ENCODE measurements at regions not wholly inside any gene's neighbourhood (a gene's known extent, or its start where the extent isn't known, plus 50 kb on each side); places are given as distances from the start of the nearest gene placed in this dataset.

GRCh38 chr1:41994195-41994894, 75.6 kb upstream of the HIVEP3 start:
- H3K4me3 ChIP-seq (ENCODE audit: low read depth, low read length), result no peak overlapping the region
- TF ChIP-seq POLR2A (IDR thresholded peaks at IDR 0.05; ENCODE audit: extremely low read depth, insufficient read length) (no peak), MYC (IDR thresholded peaks at IDR 0.05; ENCODE audit: low read depth, low read length) (no peak), CTCF (IDR thresholded peaks at IDR 0.05; ENCODE audit: low read depth, low read length) (no peak)
- TF ChIP-seq, protein P1, sequence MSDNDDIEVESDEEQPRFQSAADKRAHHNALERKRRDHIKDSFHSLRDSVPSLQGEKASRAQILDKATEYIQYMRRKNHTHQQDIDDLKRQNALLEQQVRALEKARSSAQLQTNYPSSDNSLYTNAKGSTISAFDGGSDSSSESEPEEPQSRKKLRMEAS (IDR thresholded peaks at IDR 0.05; ENCODE audit: low read depth, low read length), result no peak
- DNase-seq (ENCODE audit: low read depth), result no peak

GRCh38 chr1:41983451-41983850, 64.7 kb upstream of the HIVEP3 start:
- H3K4me3 ChIP-seq (ENCODE audit: low read depth, low read length), result no peak overlapping the region
- DNase-seq (ENCODE audit: low read depth), result no peak
- no peak for TF ChIP-seq POLR2A (IDR thresholded peaks at IDR 0.05; ENCODE audit: extremely low read depth, insufficient read length)
- TF ChIP-seq, protein P1 (IDR thresholded peaks at IDR 0.05; ENCODE audit: low read depth, low read length), result no peak
- TF ChIP-seq MYC (IDR thresholded peaks at IDR 0.05; ENCODE audit: low read depth, low read length), result no peak
- TF ChIP-seq CTCF (IDR thresholded peaks at IDR 0.05; ENCODE audit: low read depth, low read length), result no peak

DNA sequence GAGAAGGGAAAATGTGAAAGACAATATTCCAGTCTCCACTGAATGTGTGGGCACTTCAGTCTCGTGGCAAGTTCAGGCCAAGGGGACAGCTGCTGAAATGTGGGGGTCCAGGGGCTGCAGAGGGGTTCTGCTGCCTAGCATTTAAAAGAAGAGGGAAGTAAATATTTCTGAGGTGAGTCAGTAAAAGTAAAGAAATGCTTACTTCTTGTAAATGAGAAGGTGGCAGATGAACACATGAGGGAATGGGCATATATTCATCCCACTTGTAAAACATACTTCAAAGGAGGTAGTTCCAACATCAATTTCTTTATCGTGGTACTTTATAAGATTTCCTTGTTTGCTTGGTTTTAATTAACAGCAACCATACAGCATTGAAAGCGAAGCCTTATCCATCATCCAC, 63.1 kb upstream of the HIVEP3 start:
- TF ChIP-seq, protein P1 (IDR thresholded peaks at IDR 0.05; ENCODE audit: low read depth, low read length), result no peak
- TF ChIP-seq CTCF (IDR thresholded peaks at IDR 0.05; ENCODE audit: low read depth, low read length), result no peak
- no peak for TF ChIP-seq POLR2A (IDR thresholded peaks at IDR 0.05; ENCODE audit: extremely low read depth, insufficient read length)
- TF ChIP-seq MYC (IDR thresholded peaks at IDR 0.05; ENCODE audit: low read depth, low read length), result no peak
- no peak for DNase-seq (ENCODE audit: low read depth)
- H3K4me3 ChIP-seq (ENCODE audit: low read depth, low read length), result no peak overlapping the region

DNA sequence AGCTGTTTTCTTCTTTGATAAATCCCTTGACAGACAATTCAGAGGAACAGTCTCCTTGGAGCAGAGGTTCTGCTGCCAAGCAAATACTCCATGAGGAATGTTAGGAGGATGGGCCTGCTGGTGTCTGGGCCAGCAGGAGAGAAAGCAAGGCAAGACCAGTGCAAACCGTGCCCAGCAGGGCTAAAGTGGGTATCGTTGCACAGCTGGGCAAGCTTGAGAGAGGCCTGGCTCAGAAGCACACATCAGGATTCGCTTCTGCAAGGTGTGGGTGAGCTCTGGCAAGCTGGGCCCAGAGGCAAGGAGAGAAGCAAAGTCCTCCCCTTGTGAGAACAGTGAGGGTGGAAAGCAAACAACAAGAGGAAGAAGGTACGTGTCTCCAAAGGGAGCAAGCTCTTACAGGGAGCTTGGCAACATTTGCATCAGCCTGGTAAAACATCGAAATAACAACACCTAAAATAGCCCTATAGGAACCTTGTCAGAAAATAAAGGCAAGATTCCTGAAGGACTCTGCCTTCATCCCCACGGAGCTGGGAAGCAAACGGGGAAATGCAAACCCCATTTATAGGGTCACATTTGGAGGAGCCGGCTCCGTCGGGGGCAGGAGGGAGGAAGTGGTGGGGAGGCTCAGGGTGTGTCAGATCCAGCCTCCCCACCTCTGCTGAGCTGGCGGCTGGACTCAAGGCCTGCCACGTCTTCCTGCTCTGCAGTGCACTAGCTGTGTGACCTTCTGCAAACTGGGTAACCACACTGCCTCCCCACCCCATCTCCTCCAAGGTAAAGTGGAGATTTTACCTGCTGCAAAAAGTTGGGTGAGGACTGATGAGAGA, 62.3 kb upstream of the HIVEP3 start:
- TF ChIP-seq MYC (IDR thresholded peaks at IDR 0.05; ENCODE audit: low read depth, low read length) (no peak), POLR2A (IDR thresholded peaks at IDR 0.05; ENCODE audit: extremely low read depth, insufficient read length) (no peak), CTCF (IDR thresholded peaks at IDR 0.05; ENCODE audit: low read depth, low read length) (no peak)
- TF ChIP-seq, protein P1 (IDR thresholded peaks at IDR 0.05; ENCODE audit: low read depth, low read length), result no peak
- H3K4me3 ChIP-seq (ENCODE audit: low read depth, low read length), result no peak overlapping the region
- DNase-seq (ENCODE audit: low read depth), result peak; percentile 52

GRCh38 chr1:41978986-41979385, 60.3 kb upstream of the HIVEP3 start:
- H3K4me3 ChIP-seq (ENCODE audit: low read depth, low read length), result no peak overlapping the region
- TF ChIP-seq, protein P1 (IDR thresholded peaks at IDR 0.05; ENCODE audit: low read depth, low read length), result no peak
- no peak for TF ChIP-seq MYC (IDR thresholded peaks at IDR 0.05; ENCODE audit: low read depth, low read length)
- TF ChIP-seq CTCF (IDR thresholded peaks at IDR 0.05; ENCODE audit: low read depth, low read length), result no peak
- no peak for TF ChIP-seq POLR2A (IDR thresholded peaks at IDR 0.05; ENCODE audit: extremely low read depth, insufficient read length)
- no peak for DNase-seq (ENCODE audit: low read depth)
